ENCODE measurements at regions not wholly inside any gene's neighbourhood (a gene's known extent, or its start where the extent isn't known, plus 50 kb on each side); places are given as distances from the start of the nearest gene placed in this dataset.
A peak's percentile ranks its signal among the peaks of the same experiment; 100 is the strongest.

GRCh38 chr9:117926031-117926658 lies 221.9 kb downstream of the TLR4 start:
- Mint-ChIP-seq H3K4me3 (no peak overlapping the region), H3K9me3 (peaks cover 54% of the 10 kb centered on the region), H3K36me3 (ENCODE audit: low read depth) (no peaks in the 10 kb centered on the region), H3K27ac (no peak overlapping the region), H3K27me3 (ENCODE audit: insufficient read depth, low read depth, poor library complexity) (no peaks in the 10 kb centered on the region), H3K4me1 (no peaks in the 10 kb centered on the region)
- H3K79me2 ChIP-seq (replicated peaks; ENCODE audit: insufficient read depth) = no peaks in the 10 kb centered on the region
- H3K9me2 ChIP-seq (ENCODE audit: insufficient read depth) = no peaks in the 10 kb centered on the region
- H3K36me3 ChIP-seq (ENCODE audit: insufficient read depth) = no peaks in the 10 kb centered on the region
- no peaks in the 10 kb centered on the region for H3F3A ChIP-seq (replicated peaks; ENCODE audit: low read depth)
- H3K4me3 ChIP-seq = no peak overlapping the region
- H3K27ac ChIP-seq (ENCODE audit: low read depth) = no peak overlapping the region
- H4K20me1 ChIP-seq (replicated peaks; ENCODE audit: insufficient read depth) = no peaks in the 10 kb centered on the region
- peaks cover 3% of the 10 kb centered on the region; the same call in 1 of the 2 replicates for H3K4me1 ChIP-seq (ENCODE audit: insufficient read depth)
- peak; percentile 11 for DNase-seq (ENCODE audit: low spot score)
- H2AFZ ChIP-seq = no peak overlapping the region
- TF ChIP-seq, protein P1, sequence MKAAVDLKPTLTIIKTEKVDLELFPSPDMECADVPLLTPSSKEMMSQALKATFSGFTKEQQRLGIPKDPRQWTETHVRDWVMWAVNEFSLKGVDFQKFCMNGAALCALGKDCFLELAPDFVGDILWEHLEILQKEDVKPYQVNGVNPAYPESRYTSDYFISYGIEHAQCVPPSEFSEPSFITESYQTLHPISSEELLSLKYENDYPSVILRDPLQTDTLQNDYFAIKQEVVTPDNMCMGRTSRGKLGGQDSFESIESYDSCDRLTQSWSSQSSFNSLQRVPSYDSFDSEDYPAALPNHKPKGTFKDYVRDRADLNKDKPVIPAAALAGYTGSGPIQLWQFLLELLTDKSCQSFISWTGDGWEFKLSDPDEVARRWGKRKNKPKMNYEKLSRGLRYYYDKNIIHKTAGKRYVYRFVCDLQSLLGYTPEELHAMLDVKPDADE (IDR thresholded peaks at IDR 0.05) = no peak
- no peaks in the 10 kb centered on the region for H3K27me3 ChIP-seq (ENCODE audit: insufficient read depth)
- no peak overlapping the region for H3K4me2 ChIP-seq
- ATAC-seq = no peak

DNA sequence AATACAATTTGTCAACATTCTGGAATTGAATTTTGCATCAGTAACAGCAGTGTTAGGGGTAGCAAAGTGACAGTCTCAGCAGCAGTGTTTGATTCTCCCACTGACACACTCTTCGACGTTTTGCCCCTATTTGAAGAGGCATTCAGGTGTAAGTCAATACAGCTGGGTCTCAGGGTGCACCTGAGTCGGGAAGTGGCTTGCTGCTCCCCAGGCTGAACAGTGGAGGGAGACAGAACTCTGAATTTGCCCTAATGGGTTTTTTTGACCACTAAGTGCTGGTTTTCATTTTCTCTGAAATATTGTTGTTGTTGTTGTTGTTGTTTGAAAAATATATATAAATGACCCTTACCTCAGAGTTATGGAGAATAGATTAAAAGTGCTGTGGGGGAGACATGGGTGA lies 223.2 kb downstream of the TLR4 start:
- H3K4me3 ChIP-seq = no peak overlapping the region
- H3K4me1 ChIP-seq (ENCODE audit: insufficient read depth) = peaks cover 3% of the 10 kb centered on the region; the same call in 1 of the 2 replicates
- H4K20me1 ChIP-seq (replicated peaks; ENCODE audit: insufficient read depth) = no peaks in the 10 kb centered on the region
- H3K36me3 ChIP-seq (ENCODE audit: insufficient read depth) = no peaks in the 10 kb centered on the region
- H3K36me3 Mint-ChIP-seq (ENCODE audit: low read depth) = no peaks in the 10 kb centered on the region
- H3K4me1 Mint-ChIP-seq = no peaks in the 10 kb centered on the region
- no peak overlapping the region for H3K27ac Mint-ChIP-seq
- H3K27me3 ChIP-seq (ENCODE audit: insufficient read depth) = no peaks in the 10 kb centered on the region
- DNase-seq (ENCODE audit: low spot score) = peak; percentile 58
- no peak overlapping the region for H2AFZ ChIP-seq
- H3K9me3 Mint-ChIP-seq = peaks cover 53% of the 10 kb centered on the region
- no peaks in the 10 kb centered on the region for H3K27me3 Mint-ChIP-seq (ENCODE audit: insufficient read depth, low read depth, poor library complexity)
- ATAC-seq = peak; percentile 85
- H3K27ac ChIP-seq (ENCODE audit: low read depth) = no peak overlapping the region
- H3K9me2 ChIP-seq (ENCODE audit: insufficient read depth) = no peaks in the 10 kb centered on the region
- no peak overlapping the region for H3K4me3 Mint-ChIP-seq
- no peak overlapping the region for H3K4me2 ChIP-seq
- no peak for TF ChIP-seq NANOG (IDR thresholded peaks at IDR 0.05; ENCODE audit: borderline replicate concordance)
- peak; percentile 65 to 71 for TF ChIP-seq CTCF (conservative IDR thresholded peaks at IDR 0.05; ENCODE audit: low read depth in 2 of 2)
- no peaks in the 10 kb centered on the region for H3K79me2 ChIP-seq (replicated peaks; ENCODE audit: insufficient read depth)
- no peaks in the 10 kb centered on the region for H3F3A ChIP-seq (replicated peaks; ENCODE audit: low read depth)

DNA sequence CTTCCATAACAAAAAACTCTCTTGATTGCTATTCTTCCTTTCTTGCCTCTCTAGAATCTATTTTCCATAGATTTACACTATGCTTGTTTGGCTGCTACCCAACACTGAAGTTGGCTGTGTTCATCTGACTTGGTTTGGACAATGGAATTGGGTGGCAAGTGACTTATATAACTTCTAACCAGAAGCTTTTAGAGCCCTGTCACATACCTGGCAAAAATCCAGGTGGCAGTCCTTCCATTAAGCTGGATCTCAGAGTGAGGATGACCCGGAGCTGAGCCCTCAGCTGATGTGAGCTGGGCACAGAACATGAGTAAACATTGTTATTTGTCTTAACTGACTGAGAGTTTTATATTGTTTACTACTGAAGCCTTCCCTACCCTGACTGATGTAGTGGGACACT lies 225.7 kb downstream of the TLR4 start:
- ATAC-seq = no peak
- Mint-ChIP-seq H3K4me3 (no peak overlapping the region), H3K4me1 (no peaks in the 10 kb centered on the region), H3K27me3 (ENCODE audit: insufficient read depth, low read depth, poor library complexity) (no peaks in the 10 kb centered on the region), H3K9me3 (peaks cover 61% of the 10 kb centered on the region), H3K27ac (no peak overlapping the region), H3K36me3 (ENCODE audit: low read depth) (no peaks in the 10 kb centered on the region)
- Histone ChIP-seq H3K27ac (ENCODE audit: low read depth) (no peak overlapping the region), H2AFZ (no peak overlapping the region), H4K20me1 (replicated peaks; ENCODE audit: insufficient read depth) (no peaks in the 10 kb centered on the region), H3K36me3 (ENCODE audit: insufficient read depth) (no peaks in the 10 kb centered on the region), H3K79me2 (replicated peaks; ENCODE audit: insufficient read depth) (no peaks in the 10 kb centered on the region), H3K4me1 (ENCODE audit: insufficient read depth) (peaks cover 3% of the 10 kb centered on the region; the same call in 1 of the 2 replicates), H3K4me2 (no peak overlapping the region), H3K4me3 (no peak overlapping the region), H3K9me2 (ENCODE audit: insufficient read depth) (0 out of 2 replicates have a peak, but pooled peaks cover 8% of the 10 kb centered on the region), H3K27me3 (ENCODE audit: insufficient read depth) (no peaks in the 10 kb centered on the region), H3F3A (replicated peaks; ENCODE audit: low read depth) (no peaks in the 10 kb centered on the region)
- no peak for DNase-seq (ENCODE audit: low spot score)
- TF ChIP-seq JUNB (IDR thresholded peaks at IDR 0.05; ENCODE audit: unreplicated experiment) (no peak), STAT1 (IDR thresholded peaks at IDR 0.05; ENCODE audit: unreplicated experiment) (no peak), CTCF (conservative IDR thresholded peaks at IDR 0.05; ENCODE audit: low read depth in 2 of 2) (no peak), ZNF331 (CRISPR knock-in tag; IDR thresholded peaks at IDR 0.05; ENCODE audit: low read depth) (no peak), EZH2 (IDR thresholded peaks at IDR 0.05; ENCODE audit: low read depth, unreplicated experiment) (no peak), ZNF114 (CRISPR knock-in tag; IDR thresholded peaks at IDR 0.05) (no peak)
- TF ChIP-seq, protein P2, sequence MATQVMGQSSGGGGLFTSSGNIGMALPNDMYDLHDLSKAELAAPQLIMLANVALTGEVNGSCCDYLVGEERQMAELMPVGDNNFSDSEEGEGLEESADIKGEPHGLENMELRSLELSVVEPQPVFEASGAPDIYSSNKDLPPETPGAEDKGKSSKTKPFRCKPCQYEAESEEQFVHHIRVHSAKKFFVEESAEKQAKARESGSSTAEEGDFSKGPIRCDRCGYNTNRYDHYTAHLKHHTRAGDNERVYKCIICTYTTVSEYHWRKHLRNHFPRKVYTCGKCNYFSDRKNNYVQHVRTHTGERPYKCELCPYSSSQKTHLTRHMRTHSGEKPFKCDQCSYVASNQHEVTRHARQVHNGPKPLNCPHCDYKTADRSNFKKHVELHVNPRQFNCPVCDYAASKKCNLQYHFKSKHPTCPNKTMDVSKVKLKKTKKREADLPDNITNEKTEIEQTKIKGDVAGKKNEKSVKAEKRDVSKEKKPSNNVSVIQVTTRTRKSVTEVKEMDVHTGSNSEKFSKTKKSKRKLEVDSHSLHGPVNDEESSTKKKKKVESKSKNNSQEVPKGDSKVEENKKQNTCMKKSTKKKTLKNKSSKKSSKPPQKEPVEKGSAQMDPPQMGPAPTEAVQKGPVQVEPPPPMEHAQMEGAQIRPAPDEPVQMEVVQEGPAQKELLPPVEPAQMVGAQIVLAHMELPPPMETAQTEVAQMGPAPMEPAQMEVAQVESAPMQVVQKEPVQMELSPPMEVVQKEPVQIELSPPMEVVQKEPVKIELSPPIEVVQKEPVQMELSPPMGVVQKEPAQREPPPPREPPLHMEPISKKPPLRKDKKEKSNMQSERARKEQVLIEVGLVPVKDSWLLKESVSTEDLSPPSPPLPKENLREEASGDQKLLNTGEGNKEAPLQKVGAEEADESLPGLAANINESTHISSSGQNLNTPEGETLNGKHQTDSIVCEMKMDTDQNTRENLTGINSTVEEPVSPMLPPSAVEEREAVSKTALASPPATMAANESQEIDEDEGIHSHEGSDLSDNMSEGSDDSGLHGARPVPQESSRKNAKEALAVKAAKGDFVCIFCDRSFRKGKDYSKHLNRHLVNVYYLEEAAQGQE (IDR thresholded peaks at IDR 0.05; ENCODE audit: unreplicated experiment) = no peak
- TF ChIP-seq, protein P1 (IDR thresholded peaks at IDR 0.05) = no peak

Measured in GM23338 (cell line).